Mesenchymal stem cell (in vitro differentiated cells and primary cell): ENCODE measurements at regions not wholly inside any gene's neighbourhood (a gene's known extent, or its start where the extent isn't known, plus 50 kb on each side); places are given as distances from the start of the nearest gene placed in this dataset. TPM values are rescaled to one million over a fixed set of nuclear protein-coding genes. Genes with fewer than 3 reads are reported as not detected.

Source experiments
- small RNA-seq: library from polyadenylated mRNA; stranded (forward); fragments of <200 nt; extraction: miRNeasy Mini kit (QIAGEN cat#:217004); gene quantifications from one replicate; pipeline ENCODE3, GENCODE V24; 2013; ENCODE audit warnings: low read depth

Small RNA genes lying in the stretch of these regions (small RNA-seq; reads per million reads assigned to genes)
- gene UQCRHP3 = not detected
